ENCODE measurements at regions not wholly inside any gene's neighbourhood (a gene's known extent, or its start where the extent isn't known, plus 50 kb on each side); places are given as distances from the start of the nearest gene placed in this dataset.

- Histone ChIP-seq H2BK5ac (ENCODE audit: low read depth, low read length) (no peak overlapping the region), H4K8ac (ENCODE audit: extremely low read depth, insufficient read depth, low read length) (no peak overlapping the region), H2AK5ac (ENCODE audit: low read depth, low read length) (no peak overlapping the region), H2BK12ac (ENCODE audit: low read depth, low read length) (no peak overlapping the region), H3K23me2 (ENCODE audit: low read depth, low read length) (no peaks in the 10 kb centered on the region; the same call in 1 of the 2 replicates), H4K5ac (ENCODE audit: insufficient read length, low read depth, low read length) (no peak overlapping the region), H3K56ac (replicated peaks; ENCODE audit: insufficient read length, low read depth, low read length) (no peak overlapping the region), H3K36me3 (ENCODE audit: control insufficient read depth in 2 of 4, insufficient read depth in 4 of 4, low read length in 3 of 4) (no peaks in the 10 kb centered on the region), H4K91ac (replicated peaks; ENCODE audit: insufficient read length, low read length) (no peak overlapping the region), H3K79me2 (ENCODE audit: control insufficient read depth in 1 of 2, insufficient read depth in 2 of 2, low read length in 2 of 2) (no peaks in the 10 kb centered on the region), H3K4me1 (replicated peaks in 1 of 4; ENCODE audit: control insufficient read depth in 3 of 4, insufficient read depth in 4 of 4, low read length in 3 of 4) (peaks cover 0 to 10% (median 3%) of the 10 kb centered on the region in 4 experiments; a peak in 3 of 7 replicates), H3K27ac (ENCODE audit: low read depth, low read length) (no peak overlapping the region), H3K4ac (replicated peaks; ENCODE audit: insufficient read length, low read depth, low read length) (no peak overlapping the region), H3K27me3 (replicated peaks in 1 of 4; ENCODE audit: control insufficient read depth in 3 of 4, extremely low read depth in 1 of 4, insufficient read depth in 3 of 4, low read length in 3 of 4) (no peaks in the 10 kb centered on the region), H3K9ac (replicated peaks in 1 of 4; ENCODE audit: extremely low read depth in 1 of 4, low read depth in 3 of 4, low read length in 3 of 4) (no peak overlapping the region), H2BK120ac (replicated peaks; ENCODE audit: low read depth, low read length) (no peak overlapping the region), H3K18ac (ENCODE audit: extremely low read depth, low read length) (no peak overlapping the region), H2AFZ (ENCODE audit: low read length) (no peak overlapping the region), H3K23ac (ENCODE audit: insufficient read length) (no peak overlapping the region), H3K4me3 (ENCODE audit: extremely low read depth in 1 of 4, insufficient read depth in 2 of 4, low read depth in 3 of 4, low read length in 4 of 4) (no peak overlapping the region), H3K14ac (ENCODE audit: insufficient read length) (no peak overlapping the region), H2BK20ac (ENCODE audit: low read length) (no peak overlapping the region), H4K20me1 (replicated peaks in 1 of 2; ENCODE audit: control insufficient read depth in 1 of 2, insufficient read depth in 2 of 2, low read length in 2 of 2) (no peaks in the 10 kb centered on the region), H3K79me1 (ENCODE audit: low read depth, low read length) (no peaks in the 10 kb centered on the region), H2BK15ac (ENCODE audit: low read length) (no peak overlapping the region), H3K4me2 (ENCODE audit: insufficient read depth in 1 of 2, low read depth in 2 of 2, low read length in 2 of 2) (no peak overlapping the region), H3K9me3 (ENCODE audit: insufficient read depth in 2 of 2, low read depth in 1 of 2, low read length in 1 of 2) (no peaks in the 10 kb centered on the region; a peak in 1 of 4 replicates)
- POLR2A ChIA-PET (ENCODE audit: partially characterized antibody) = interaction anchor here (3.4 kb wide), 1 partner anchor 13 kb away, joined by 19 read pairs; no protein-coding TSS in a partner anchor
- WGBS, 2 experiments (ENCODE audit: extremely low coverage in 1 of 2, insufficient coverage in 1 of 2, insufficient read length in 1 of 2, insufficient replicate concordance in 2 of 2, low coverage in 1 of 2, low lambda C conversion rate in 2 of 2, missing lambda C conversion rate in 1 of 2) = 67% methylated on average over 4 of the region's 4 CpGs; no CpG with 5 or more reads in 1 of the 2 experiments
- FAIRE-seq = peak; percentile 98
- no peak for DNase-seq (ENCODE audit: low read depth in 1 of 2, low spot score in 2 of 2)
- CTCF ChIA-PET (ENCODE audit: partially characterized antibody) = interaction anchor here (0.6 to 2.6 kb wide), 11 partner anchors 9 to 489 kb away, joined by 3 to 21 read pairs (median 4); no protein-coding TSS in a partner anchor
- TF ChIP-seq POLR2AphosphoS5 (IDR thresholded peaks at IDR 0.05; ENCODE audit: low read depth, low read length) (no peak), KDM5A (IDR thresholded peaks at IDR 0.05; ENCODE audit: low read length) (no peak), SRF (IDR thresholded peaks at IDR 0.05; ENCODE audit: low read depth, low read length) (no peak), JUND (IDR thresholded peaks at IDR 0.05; ENCODE audit: low read length) (peak; percentile 52; the same call in 1 of the 2 replicates), SIN3A (conservative IDR thresholded peaks at IDR 0.05 in 1 of 2, IDR thresholded peaks at IDR 0.05 in 1 of 2; ENCODE audit: low read depth in 1 of 2, low read length in 2 of 2) (no peak), TAF7 (optimal IDR thresholded peaks at IDR 0.05; ENCODE audit: borderline replicate concordance, low read depth, low read length) (no peak), EGR1 (IDR thresholded peaks at IDR 0.05; ENCODE audit: borderline replicate concordance, low read depth, low read length) (no peak), SP2 (IDR thresholded peaks at IDR 0.05; ENCODE audit: low read length) (no peak), RNF2 (IDR thresholded peaks at IDR 0.05; ENCODE audit: borderline replicate concordance, low read depth, low read length, missing control alignments, poor library complexity, severe bottlenecking) (no peak), RXRA (IDR thresholded peaks at IDR 0.05; ENCODE audit: insufficient read depth, low read depth, low read length) (no peak), SAP30 (IDR thresholded peaks at IDR 0.05; ENCODE audit: insufficient read depth, insufficient replicate concordance, low read length) (no peak), SP1 (IDR thresholded peaks at IDR 0.05; ENCODE audit: low read depth, low read length) (peak; percentile 15; the same call in 1 of the 2 replicates), ASH2L (IDR thresholded peaks at IDR 0.05; ENCODE audit: low read length) (no peak), CHD2 (IDR thresholded peaks at IDR 0.05; ENCODE audit: low read length) (no peak), JUN (IDR thresholded peaks at IDR 0.05; ENCODE audit: low read depth, low read length) (no peak)
Observed at GRCh38 chr18:34647251-34647650, 62.8 kb upstream of the DTNA start.
